Stimulated activated CD4-positive, alpha-beta T cell treated with anti-CD3 and anti-CD28 coated beads, Interleukin-2, amount 100 ng/mL, for 48 hours (primary cell): ENCODE measurements at regions not wholly inside any gene's neighbourhood (a gene's known extent, or its start where the extent isn't known, plus 50 kb on each side); places are given as distances from the start of the nearest gene placed in this dataset.
A peak's percentile ranks its signal among the peaks of the same experiment; 100 is the strongest.
"Not testable (repeated sequence)": the region's sequence is repeated elsewhere in the genome, so short reads cannot be mapped to it uniquely, and the experiment has no call there.

Source experiments
- DNase-seq, 2 donors: peaks; one replicate each; pipeline ENCODE4 v3.0.0-alpha.2; 2020

DNA sequence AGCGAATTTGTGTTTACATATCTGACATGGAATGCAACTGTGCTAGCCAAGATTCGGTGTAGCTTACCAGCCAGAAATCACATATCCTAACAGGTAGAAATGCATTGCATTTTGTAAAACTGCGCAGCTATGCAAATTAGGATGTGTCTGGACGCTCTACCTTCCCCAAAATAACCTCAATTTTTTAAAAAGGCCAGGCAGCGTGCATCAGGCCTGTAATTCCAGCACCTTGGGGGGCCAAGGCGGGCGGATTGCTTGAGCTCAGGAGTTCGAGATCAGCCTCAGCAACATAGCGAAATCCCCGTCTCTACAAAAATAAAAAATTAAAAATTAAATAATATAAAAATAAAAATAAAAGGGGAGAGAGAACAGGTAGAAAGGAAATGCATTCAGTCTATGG is 305.0 kb downstream of the TYW1 start:
- no peak for DNase-seq

DNA sequence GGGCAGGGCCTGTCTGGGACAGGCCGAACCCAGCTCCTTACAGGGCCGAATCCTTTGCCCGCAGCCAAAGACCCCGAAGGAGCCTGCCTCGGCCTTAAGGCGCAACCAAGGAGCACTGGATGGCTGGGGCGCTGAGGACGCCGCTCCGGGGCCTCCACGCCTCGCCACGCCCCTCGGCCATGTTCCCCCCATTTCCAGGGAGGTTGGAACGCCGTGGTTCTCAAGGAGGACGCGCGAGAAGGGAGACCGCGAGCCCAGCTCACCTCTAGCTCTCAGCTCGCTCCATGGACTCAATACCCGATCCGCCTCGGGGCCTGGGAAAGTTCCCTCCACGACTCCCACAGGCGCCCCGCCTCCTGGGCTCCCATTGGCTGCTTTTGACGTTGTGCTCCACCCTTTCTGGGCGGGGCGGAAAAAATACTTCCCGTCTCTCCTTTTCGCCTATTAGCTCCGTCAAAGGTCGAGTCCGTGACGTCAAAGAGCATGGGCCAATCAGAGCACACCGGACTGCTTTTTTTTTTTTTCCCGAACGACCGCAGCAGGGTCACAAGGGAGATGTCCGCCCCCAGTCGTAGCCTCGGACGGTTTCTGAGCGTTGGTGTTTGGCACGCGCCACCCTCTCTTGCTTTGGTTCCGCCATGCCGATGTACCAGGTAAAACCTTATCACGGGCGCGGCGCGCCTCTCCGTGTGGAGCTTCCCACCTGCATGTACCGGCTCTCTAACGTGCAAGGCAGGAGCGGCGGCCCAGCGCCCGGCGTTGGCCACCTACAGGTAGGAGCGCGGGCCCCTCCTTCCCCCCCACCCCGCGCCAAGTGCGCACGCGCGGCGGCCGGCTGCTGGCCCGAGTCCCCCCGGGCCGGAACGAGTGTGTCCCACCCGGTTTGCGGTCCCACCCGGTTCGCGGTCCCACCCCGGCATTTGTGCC is 305.7 kb downstream of the TYW1 start:
- peak; percentile 95 to 98 for DNase-seq

DNA sequence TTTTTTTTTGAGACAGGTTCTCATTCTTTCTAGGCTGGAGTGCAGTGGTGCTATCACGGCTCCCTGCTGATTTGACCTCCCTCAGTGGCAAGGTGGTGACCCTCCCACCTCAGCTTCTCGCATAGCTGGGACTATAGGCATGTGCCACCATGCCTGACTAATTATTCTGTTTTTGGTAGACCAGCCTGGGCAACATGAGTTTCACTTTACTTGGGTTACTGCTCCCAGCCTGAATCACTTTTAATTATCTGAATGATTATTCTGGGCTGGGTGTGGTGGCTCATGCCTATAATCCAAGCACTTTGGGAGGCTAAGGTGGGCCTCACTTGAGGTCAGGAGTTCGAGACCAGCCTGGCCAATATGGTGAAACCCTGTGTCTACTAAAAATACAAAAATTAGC is 308.2 kb downstream of the TYW1 start:
- DNase-seq = not testable (repeated sequence)

DNA sequence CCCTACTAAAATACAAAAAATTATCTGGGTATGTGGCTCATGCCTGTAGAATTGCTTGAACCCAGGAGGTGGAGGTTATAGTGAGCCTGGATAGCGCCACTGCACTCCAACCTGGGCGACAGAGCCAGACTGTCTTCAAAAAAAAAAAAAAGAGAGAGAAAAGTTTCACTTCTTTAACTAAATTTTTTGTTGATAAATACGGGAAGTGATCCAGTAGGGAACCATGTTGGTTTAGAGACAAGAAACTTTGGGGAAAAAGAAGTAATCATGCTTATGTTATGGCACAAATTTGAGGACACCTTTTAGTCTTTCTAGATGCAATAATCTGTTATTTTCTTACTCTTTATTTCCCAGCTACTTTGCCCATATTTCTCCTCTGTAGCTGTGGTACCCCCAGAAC is 309.7 kb downstream of the TYW1 start:
- no peak for DNase-seq

DNA sequence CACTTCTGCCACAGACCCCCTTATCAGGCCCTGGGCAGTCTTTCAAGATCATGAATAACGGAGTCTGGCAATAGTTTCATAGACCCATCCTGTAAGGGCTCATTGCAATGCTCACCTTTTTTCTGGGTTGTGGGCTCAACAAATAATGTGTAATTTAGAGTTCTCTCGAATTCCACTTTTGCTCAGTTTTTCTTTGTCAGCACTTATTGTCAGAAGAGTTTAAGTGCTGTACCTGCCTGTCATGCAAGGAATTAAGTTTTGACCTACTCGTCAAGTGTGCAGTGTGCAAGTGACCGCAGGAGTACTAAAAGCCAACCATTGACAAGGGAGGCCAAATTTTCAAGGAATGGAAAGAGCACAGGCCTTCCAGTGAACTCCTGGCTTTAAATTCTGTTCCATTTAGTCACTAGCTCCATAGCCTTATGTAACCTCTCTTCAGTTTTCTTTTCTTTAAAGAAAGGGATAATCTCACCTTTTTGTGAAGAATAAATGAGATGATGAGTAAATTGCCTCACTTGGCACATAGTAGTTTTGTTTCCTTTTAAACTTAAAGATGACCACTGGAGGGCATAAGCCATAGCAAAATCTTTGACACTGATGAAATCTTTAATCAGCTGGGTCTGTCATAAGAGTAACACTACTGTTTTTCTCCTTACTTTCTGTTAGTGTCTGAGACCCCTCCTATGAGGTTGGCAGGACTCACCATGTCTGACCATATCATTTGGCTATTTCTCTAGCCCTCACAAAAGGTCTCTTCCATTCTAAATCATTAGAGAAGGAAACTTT is 313.3 kb downstream of the TYW1 start:
- no peak for DNase-seq

DNA sequence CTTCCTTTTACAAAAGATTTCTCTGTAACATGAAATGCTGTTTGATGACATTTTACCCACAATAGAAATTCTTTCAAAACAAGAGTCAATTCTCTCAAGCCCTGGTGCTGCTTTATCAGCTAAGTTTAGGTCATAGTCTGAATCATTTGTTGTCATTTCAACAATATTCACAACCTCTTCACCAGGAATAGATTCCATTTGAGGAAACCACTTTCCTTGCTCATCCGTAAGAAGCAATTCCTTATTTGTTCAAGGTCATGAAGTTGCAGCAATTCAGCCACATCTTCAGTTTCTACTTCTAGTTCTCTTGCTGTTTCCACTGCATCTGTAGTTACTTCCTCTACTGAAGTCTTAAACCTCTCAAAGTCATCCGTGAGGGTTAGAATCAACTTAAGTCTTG is 315.3 kb downstream of the TYW1 start:
- no peak for DNase-seq

DNA sequence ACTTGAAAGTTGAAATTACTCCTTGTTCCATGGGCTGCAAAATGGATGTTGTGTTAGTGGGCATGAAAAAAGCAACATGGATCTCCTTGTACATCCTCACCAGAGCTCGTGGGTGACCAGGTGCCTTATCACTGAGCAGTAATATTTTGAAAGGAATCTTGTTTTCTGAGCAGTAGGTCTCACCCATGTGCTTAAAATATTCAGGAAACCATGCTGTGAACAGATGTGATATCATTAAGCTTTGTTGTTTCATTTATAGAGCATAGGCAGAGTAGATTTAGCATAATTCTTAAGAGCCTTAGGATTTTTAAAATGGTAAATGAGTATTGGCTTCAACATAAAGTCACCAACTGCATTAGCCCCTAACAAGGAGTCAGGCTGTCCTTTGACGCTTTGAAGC is 316.6 kb downstream of the TYW1 start:
- DNase-seq = no peak

DNA sequence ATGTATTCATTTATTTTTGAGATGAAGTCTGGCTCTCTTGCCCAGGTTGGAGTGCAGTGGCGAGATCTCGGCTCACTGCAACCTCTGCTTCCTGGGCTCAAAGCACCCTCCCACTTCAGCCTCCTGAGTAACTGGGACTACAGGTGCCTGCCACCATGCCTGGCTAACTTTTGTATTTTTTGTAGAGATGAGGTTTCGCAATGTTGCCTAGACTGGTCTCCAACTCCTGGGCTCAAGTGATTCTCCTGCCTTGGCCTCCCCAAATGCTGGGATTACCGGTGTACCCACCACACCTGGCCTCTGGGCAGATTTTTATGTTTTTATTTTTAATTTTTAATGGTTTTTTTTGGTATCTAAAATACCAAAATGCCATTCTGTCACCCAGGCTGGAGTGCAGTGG is 320.3 kb downstream of the TYW1 start:
- DNase-seq = not testable (repeated sequence)

DNA sequence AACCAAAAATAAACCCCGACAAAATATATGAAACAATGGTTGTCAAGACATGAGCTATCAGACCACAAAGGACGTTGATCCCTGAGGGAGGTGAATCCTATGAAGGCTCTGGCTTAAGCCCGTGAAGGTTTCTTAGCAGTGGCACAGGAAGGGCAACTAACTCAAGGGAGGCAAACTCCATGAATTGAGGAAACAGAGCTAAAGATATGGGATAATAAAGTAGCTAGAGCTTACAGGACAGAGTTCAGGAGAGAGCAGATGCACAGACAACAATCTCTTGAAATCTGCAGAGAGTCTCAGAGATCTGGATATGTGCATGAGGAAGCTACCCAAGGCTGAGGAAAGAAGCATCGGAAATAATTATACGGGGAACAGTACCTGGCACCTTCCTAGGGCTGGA is 331.6 kb downstream of the TYW1 start:
- not testable (repeated sequence) for DNase-seq

DNA sequence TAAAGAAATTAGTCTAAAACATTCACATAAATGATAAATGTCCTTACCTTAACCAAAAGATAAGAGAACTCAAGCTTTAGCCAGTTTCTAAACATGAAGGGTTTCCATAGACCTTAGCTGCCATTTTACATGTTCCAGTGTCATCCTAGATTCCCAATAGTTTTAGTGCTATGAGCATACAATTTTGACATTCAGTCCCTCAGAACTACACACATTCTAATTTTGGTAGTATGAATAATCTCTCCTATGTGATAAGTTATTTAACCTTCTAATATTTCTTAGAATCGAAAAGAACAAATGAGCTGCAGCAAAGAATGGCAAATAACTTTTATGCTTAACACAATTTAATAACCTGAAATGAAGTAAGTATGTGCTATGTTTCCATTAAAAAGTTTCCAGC is 338.5 kb downstream of the TYW1 start:
- not testable (repeated sequence) for DNase-seq

DNA sequence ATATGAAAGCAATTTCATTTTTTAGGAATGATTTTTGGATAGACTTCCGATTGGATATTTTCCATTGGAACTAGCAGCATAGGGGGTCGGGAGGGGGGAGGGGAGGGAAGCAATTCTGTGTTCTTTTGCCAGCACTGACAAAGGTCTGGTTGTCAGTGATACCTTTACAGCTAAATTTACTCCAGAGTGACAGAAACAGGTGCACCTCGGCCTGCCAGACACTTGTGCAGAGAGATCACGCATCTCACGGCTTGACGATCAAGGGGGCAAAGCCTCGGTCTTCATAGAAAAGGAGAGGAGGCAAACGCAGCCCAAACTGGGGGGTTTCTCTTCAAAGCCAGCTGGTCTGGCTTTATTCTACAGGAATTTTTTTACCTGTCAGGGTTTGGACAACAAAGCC is 339.0 kb downstream of the TYW1 start:
- not testable (repeated sequence) for DNase-seq

DNA sequence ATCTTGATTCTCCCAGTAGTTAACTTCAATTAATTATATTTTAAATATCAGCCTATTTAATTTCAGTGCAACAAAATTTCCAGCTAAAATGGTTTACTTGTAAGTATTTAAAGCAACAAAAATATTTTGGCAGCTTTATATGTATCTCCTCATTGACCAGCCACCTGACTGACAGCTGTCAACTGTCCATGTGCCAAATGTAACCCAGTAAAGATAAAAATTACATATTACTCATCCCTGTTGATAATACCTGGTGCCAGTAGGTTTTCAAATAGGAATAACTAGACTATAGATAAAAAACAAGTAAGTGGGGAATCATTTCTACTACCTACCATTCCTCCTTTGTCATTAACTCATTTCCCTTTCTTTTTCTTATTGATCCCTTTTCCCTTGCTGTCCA is 341.9 kb downstream of the TYW1 start:
- DNase-seq = not testable (repeated sequence)

DNA sequence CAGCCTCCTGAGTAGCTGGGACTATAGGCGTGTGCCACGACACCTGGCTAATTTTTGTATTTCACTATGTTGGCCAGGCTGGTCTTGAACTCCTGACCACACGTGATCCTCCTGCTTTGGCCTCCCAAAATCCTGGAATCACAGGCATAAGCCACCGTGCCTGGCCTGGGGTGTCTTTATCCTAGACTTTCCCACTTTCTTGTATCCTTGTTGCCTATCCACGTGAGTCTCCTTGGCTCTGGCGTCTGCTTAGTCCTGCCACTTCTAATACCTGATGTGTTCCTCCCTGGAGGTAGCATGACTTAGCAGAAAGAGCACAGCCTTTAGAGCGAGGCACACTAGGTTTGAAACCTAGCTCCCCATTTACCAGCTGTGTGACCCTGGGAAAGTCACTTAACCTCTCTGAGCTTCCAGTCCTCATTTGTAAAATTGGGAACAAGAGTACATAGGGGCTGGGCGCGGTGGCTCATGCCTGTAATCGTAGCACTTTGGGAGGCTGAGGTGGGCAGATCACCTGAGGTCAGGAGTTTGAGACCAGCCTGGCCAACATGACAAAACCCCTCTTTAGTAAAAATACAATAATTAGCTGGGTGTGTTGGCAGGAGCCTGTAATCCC is 344.6 kb downstream of the TYW1 start:
- no peak for DNase-seq

DNA sequence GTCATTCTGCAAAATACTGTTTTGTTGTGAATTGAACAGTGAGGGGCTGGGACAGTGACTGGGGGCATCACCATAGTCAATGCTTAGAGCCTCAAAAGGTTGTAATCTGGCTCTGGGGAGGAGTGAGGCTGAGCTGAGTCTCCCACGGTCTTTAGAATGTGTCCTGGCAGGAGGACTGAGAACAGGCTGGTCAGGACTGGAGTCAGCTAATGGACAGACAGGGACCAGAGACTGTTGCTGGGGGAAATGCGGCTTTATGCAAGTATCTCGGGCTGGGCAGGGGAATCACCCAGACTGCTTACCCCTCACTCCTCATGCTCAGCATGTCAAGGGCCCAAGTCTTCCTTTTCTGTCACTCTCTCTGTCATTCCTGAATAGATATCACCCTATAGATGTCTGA is 346.5 kb downstream of the TYW1 start:
- DNase-seq = no peak

DNA sequence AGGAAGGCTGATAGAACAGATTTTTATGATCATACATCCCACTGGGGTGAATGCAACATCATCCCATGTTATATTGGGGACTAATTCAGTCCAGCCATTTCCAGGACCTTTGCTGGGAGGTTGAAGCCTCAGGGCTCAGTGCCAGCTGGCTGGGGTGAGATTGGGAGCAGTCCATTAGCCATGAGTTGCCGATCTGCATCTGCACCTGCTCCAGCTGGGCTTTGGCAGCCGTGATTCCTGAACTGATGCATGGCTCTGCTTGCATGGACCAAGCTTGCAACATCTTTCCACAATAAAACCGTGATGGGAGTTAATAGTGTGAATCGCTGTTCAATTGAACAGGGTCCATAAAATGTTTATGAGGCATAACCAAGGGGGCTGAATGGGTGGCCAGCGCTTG is 346.9 kb downstream of the TYW1 start:
- DNase-seq = no peak

DNA sequence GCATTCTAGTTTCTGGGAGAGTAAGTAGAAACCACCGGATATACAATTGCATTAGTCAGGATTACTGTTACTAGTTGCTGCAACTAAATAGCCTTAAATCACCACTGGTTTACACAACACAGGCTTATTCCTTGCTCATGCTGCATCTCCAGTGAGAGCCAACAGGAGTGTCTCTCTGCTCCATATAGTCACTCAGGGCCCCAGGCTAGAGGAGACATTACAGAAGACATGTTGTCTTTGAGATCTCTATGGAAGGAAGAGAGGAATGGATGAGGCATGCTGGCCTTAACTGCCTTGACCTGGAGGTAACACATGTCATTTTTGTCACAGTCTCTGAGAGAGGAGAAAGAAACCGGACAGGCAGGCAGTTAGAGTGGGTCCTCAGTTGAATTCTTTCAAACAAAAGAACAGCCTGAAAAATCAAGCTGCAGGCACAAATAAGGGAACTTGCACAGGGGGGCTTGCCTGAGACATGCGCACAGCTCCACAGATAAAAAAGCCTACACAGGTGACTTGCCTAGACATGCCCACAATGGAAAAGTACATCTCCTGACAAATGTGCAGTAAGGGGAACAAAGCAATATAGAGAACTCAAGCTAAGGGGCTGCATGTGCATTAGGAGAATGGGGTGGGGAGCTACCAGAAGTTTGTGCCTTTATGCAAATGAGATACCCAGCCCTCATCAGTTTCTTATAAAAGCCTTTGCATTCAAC is 348.0 kb downstream of the TYW1 start:
- no peak for DNase-seq

DNA sequence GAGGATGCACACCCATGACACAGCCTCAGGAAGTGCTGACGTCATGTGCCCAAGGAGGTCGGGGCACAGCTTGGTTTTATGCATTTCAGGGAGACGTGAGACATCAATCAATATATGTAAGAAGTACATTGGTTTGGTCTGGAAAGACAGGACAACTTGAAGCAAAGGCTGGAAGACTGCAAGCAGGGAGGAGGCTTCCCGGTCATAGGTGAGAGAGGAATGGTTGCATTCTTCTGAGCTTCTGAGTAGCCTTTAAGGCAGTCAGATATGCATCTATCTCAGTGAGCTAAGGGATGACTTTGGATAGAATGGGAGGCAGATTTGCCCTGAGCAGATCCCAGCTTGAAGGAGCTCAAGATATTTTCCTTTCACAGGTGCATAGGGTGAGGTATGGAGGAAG is 349.5 kb downstream of the TYW1 start:
- DNase-seq = no peak

DNA sequence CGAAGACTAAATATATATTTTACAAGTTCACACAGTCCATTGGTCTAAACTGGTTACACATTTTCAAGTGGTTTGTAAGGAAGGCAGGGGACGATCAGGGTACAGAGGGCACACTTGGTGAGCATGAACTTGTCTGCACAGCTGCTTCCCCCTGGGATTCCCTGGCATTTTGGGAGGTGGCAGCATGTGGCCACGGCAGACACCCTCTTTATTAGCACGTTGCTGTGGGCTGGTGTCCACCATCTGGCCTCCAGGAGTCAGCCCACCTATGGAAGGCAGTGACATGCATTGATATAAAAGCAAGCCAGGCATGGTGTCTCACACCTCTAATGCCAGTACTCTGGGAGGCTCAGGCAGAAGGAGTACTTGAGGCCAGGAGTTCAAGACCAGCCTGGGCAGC is 350.2 kb downstream of the TYW1 start:
- DNase-seq = no peak

DNA sequence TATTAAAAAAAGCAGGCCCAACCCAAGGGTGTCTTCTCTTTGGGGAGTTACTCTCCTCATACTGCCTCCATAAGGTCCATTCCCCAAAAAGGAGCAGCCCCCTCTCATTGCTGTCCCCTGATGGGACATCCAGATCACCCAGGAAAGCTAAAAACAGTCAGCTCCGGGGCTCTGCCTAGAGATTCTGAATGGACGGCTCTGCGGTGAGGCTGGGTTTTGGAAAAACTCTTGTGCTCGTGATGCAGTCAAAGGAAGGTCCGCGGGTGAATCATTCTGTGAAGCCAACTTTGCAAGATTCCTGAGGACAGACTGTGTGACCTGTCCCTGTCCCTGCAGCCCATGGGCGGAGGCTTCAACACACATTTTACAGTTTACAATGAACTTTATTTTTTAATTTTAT is 351.5 kb downstream of the TYW1 start:
- no peak for DNase-seq

DNA sequence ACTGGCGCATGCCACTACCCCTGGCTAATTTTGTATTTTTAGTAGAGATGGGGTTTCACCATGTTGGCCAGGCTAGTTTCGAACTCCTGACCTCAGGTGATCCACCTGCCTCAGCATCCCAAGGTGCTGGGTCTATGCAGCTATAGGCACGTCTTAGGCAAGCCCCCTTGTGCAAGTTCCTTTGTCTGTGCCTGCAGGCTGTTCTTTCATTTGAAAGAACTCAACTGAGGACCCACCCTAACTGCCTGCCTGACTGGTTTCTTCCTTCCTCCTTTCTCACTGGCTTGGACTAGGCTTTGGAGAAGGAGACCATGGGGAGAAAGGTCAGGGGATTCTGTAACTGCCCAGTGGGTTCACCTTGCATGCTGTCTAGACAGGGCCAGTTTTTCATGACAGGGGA is 361.0 kb downstream of the TYW1 start:
- DNase-seq = not testable (repeated sequence)

DNA sequence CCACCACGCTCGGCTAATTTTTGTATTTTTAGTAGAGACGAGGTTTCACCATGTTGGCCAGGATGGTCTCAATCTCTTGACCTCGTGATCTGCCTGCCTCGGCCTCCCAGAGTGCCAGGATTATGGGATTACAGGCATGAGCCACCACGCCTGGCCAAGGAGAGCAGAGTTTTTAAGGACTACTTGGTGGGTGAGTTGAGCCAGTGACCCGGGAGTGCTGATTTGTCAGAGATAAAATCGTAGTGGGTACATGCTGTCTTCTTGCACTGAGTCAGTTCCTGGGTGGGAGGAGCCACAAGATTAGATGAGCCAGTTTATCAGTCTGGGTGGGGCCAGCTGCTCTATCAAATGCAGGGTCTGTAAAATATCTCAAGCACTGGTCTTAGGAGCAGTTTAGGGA is 361.7 kb downstream of the TYW1 start:
- DNase-seq = not testable (repeated sequence)

DNA sequence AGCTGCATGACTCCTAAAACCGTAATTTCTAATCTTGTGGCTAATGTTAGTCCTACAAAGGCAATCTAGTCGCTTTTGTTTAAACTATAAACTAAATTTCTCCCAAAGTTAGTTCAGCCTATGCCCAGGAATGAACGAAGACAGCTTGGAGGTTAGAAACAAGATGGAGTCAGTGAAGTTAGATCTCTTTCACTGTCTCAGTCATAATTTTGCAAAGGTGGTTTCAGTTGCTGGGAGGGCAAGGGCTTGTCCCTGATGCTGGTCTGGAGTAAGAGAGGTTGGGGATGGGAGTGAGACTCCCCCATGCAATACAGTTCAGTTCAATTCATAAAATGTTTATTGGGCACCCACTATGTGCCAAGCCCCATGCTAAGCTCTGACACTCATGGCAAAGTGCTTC is 362.1 kb downstream of the TYW1 start:
- DNase-seq = not testable (repeated sequence)

DNA sequence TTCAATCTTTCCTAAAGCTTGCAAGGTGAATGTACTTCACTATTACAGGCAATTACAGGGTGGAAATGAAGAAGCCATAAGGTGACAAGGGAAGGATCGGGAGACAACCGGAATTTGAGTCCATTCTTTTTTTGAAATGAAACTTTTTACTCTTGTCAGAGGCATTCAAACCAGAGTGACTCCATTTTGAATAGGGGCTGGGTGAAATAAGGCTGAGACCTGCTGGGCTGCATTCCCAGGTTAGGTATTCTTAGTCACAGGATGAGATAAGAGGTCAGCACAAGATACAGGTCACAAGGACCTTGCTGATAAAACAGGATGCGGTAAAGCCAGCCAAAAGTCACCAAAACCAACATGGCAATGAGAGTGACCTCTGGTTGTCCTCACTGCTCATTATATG is 363.3 kb downstream of the TYW1 start:
- DNase-seq = no peak
